Motor neuron (in vitro differentiated cells): ENCODE measurements at regions not wholly inside any gene's neighbourhood (a gene's known extent, or its start where the extent isn't known, plus 50 kb on each side); places are given as distances from the start of the nearest gene placed in this dataset.
"Not testable (repeated sequence)": the region's sequence is repeated elsewhere in the genome, so short reads cannot be mapped to it uniquely, and the experiment has no call there.

ENCODE experiments used
- ATAC-seq, 8 experiments: fragments of 200-7000 bp; cut with Tn5 transposase; replicated peaks in 6 of 8; 2 replicates each; pipeline ENCODE4 v1.8.0; 2021; ENCODE audit warnings: mild to moderate bottlenecking in 8 of 8, moderate library complexity in 8 of 8
- H3K27ac ChIP-seq, 2 donors: fragments of 250-450 bp; sonication (Bioruptor Pico); 2 replicates each; pipeline ENCODE4 v1.9.0; 2021; ENCODE audit warnings: antibody characterized with exemption in 2 of 2, mild to moderate bottlenecking in 2 of 2, moderate library complexity in 1 of 2
- H3K4me1 ChIP-seq, 2 donors: fragments of 250-450 bp; sonication (Bioruptor Pico); replicated peaks in 1 of 2; 2 replicates each; pipeline ENCODE4 v1.6.1; 2021; ENCODE audit warnings: antibody characterized with exemption in 2 of 2, mild to moderate bottlenecking in 2 of 2, moderate library complexity in 1 of 2
- H3K4me3 ChIP-seq, 5 donors: fragments of 250-450 bp; sonication (Bioruptor Pico); 2 replicates each; pipeline ENCODE4 v1.9.0; 2021; ENCODE audit warnings: antibody characterized with exemption in 5 of 5, mild to moderate bottlenecking in 5 of 5, moderate library complexity in 4 of 5
- WGBS, 10 experiments: fragments of 450-650 bp; shearing (Covaris generic); methylation state at CpG; one replicate each; pipeline ENCODE4 v1.0.0; 2022; 5-methylcytosine and 5-hydroxymethylcytosine counted together
- in situ Hi-C, 9 experiments: fragments of 400-800 bp; cut with MboI; loops; one replicate each; pipeline ENCODE4 v1.15.0; 2021; ENCODE audit warnings: low sequenced_read_pairs in 9 of 9, low pct_unique_long_range_greater_than_20kb in 2 of 9; ENCODE audit not compliant: unreplicated experiment in 9 of 9

GRCh38 chr18:67455890-67456501 lies 60.5 kb downstream of the DSEL start:
- ATAC-seq: peak in 6 of 8 experiments; percentile 48 to 93 (median 72)
- Histone ChIP-seq H3K27ac (peak overlapping the region in 1 of 2 donors; percentile 70), H3K4me3 (no peak overlapping the region), H3K4me1 (peaks cover 7 to 10% of the 10 kb centered on the region in 2 donors)
- in situ Hi-C loops: no loop called here
- WGBS, 10 experiments: 28 to 91% (median 56%) methylated on average over 1 to 6 of the region's 6 CpGs; no CpG with 5 or more reads in 2 of the 10 experiments

GRCh38 chr18:67453901-67454300 lies 62.6 kb downstream of the DSEL start:
- Histone ChIP-seq H3K4me3 (no peak overlapping the region), H3K4me1 (peaks cover 7 to 10% of the 10 kb centered on the region in 2 donors), H3K27ac (no peak overlapping the region)
- in situ Hi-C loops: no loop called here
- WGBS, 10 experiments: no CpG with 5 or more reads among the region's 2 CpGs
- no peak for ATAC-seq

- no peak overlapping the region for H3K27ac ChIP-seq
- no peak for ATAC-seq
- peaks cover 7 to 10% of the 10 kb centered on the region in 2 donors for H3K4me1 ChIP-seq
- 0 to 100% (median 81%) methylated on average over 1 to 2 of the region's 2 CpGs for WGBS, 10 experiments
- in situ Hi-C loops: no loop called here
- H3K4me3 ChIP-seq: no peak overlapping the region
Measured at GRCh38 chr18:67451960-67452359, 64.6 kb downstream of the DSEL start.

- in situ Hi-C loops, H3K27ac ChIP-seq, ATAC-seq, H3K4me3 ChIP-seq, H3K4me1 ChIP-seq: not testable (repeated sequence)
- 20 to 87% (median 76%) methylated on average over 1 to 8 of the region's 10 CpGs; no CpG with 5 or more reads in 5 of the 10 experiments for WGBS, 10 experiments
Measured at GRCh38 chr18:67451101-67451500, 65.4 kb downstream of the DSEL start.

- 67 to 100% (median 92%) methylated on average over 1 to 5 of the region's 5 CpGs; no CpG with 5 or more reads in 1 of the 10 experiments for WGBS, 10 experiments
- no peak for ATAC-seq
- Histone ChIP-seq H3K4me1 (no peaks in the 10 kb centered on the region), H3K27ac (no peak overlapping the region), H3K4me3 (no peak overlapping the region)
- in situ Hi-C loops: no loop called here
Measured at GRCh38 chr18:67433971-67434370, 82.5 kb downstream of the DSEL start.

- H3K4me1 ChIP-seq: no peaks in the 10 kb centered on the region
- in situ Hi-C loops: no loop called here
- 0 to 100% (median 51%) methylated on average over 1 to 4 of the region's 4 CpGs; no CpG with 5 or more reads in 2 of the 10 experiments for WGBS, 10 experiments
- no peak overlapping the region for H3K27ac ChIP-seq
- ATAC-seq: no peak
- H3K4me3 ChIP-seq: no peak overlapping the region
Measured at GRCh38 chr18:67432806-67433205, 83.7 kb downstream of the DSEL start.

- in situ Hi-C loops: no loop called here
- Histone ChIP-seq H3K4me1 (no peaks in the 10 kb centered on the region), H3K27ac (no peak overlapping the region), H3K4me3 (no peak overlapping the region)
- peak in 1 of 8 experiments; percentile 16 for ATAC-seq
- 14 to 100% (median 80%) methylated on average over 1 to 2 of the region's 2 CpGs; no CpG with 5 or more reads in 1 of the 10 experiments for WGBS, 10 experiments
Measured at GRCh38 chr18:67428805-67429204, 87.7 kb downstream of the DSEL start.

- H3K4me3 ChIP-seq: no peak overlapping the region
- WGBS, 10 experiments: 0 to 100% (median 78%) methylated on average over 1 to 2 of the region's 2 CpGs
- no peak overlapping the region for H3K27ac ChIP-seq
- no peak for ATAC-seq
- no peaks in the 10 kb centered on the region for H3K4me1 ChIP-seq
- in situ Hi-C loops: no loop called here
Measured at GRCh38 chr18:67428158-67428557, 88.4 kb downstream of the DSEL start.

- no peak overlapping the region for H3K27ac ChIP-seq
- no peak for ATAC-seq
- H3K4me1 ChIP-seq: no peaks in the 10 kb centered on the region
- H3K4me3 ChIP-seq: no peak overlapping the region
- WGBS, 10 experiments: 81 to 100% (median 90%) methylated on average over 2 to 5 of the region's 5 CpGs; no CpG with 5 or more reads in 3 of the 10 experiments
- in situ Hi-C loops: no loop called here
Measured at GRCh38 chr18:67426486-67426885, 90.0 kb downstream of the DSEL start.

- peak in 3 of 8 experiments; percentile 20 to 46 (median 40) for ATAC-seq
Measured at GRCh38 chr18:67425672-67426071, 90.8 kb downstream of the DSEL start.

GRCh38 chr18:67421651-67422050 lies 94.9 kb downstream of the DSEL start:
- Histone ChIP-seq H3K4me3 (no peak overlapping the region), H3K4me1 (no peaks in the 10 kb centered on the region), H3K27ac (no peak overlapping the region)
- in situ Hi-C loops: no loop called here
- WGBS, 10 experiments: 57 to 100% (median 91%) methylated on average over 1 of the region's 1 CpG
- no peak for ATAC-seq

More at GRCh38 chr18:67425672-67426071, 90.8 kb downstream of the DSEL start:
- no peaks in the 10 kb centered on the region for H3K4me1 ChIP-seq
- H3K4me3 ChIP-seq: no peak overlapping the region
- in situ Hi-C loops: no loop called here
- H3K27ac ChIP-seq: no peak overlapping the region

GRCh38 chr18:67417864-67418523 lies 98.5 kb downstream of the DSEL start:
- WGBS, 10 experiments: 87 to 100% (median 96%) methylated on average over 2 to 3 of the region's 6 CpGs; no CpG with 5 or more reads in 6 of the 10 experiments
- no peak overlapping the region for H3K27ac ChIP-seq
- peak in 3 of 8 experiments; percentile 43 to 85 (median 80) for ATAC-seq
- in situ Hi-C loops: no loop called here
- no peaks in the 10 kb centered on the region for H3K4me1 ChIP-seq
- H3K4me3 ChIP-seq: no peak overlapping the region

- H3K27ac ChIP-seq: no peak overlapping the region
- H3K4me3 ChIP-seq: no peak overlapping the region
- in situ Hi-C loops: no loop called here
- H3K4me1 ChIP-seq: no peaks in the 10 kb centered on the region
- no peak for ATAC-seq
- WGBS, 10 experiments: 0 to 100% (median 25%) methylated on average over 1 to 2 of the region's 2 CpGs; no CpG with 5 or more reads in 2 of the 10 experiments
Measured at GRCh38 chr18:67411116-67411515, 105.4 kb downstream of the DSEL start.
